Activated CD8-positive, alpha-beta memory T cell treated with anti-CD3 and anti-CD28 coated beads, Interleukin-2, amount 10 ng/mL, durations not matched to agents 7 days and 5 days (primary cell): ENCODE measurements at regions not wholly inside any gene's neighbourhood (a gene's known extent, or its start where the extent isn't known, plus 50 kb on each side); places are given as distances from the start of the nearest gene placed in this dataset.

ENCODE experiments used
- ATAC-seq: fragments of 150-1000 bp; cut with Tn5 transposase; one replicate; pipeline ENCODE4 v1.10.0; 2021; ENCODE audit warnings: moderate library complexity
- CTCF ChIA-PET: fragments of 350-600 bp; sonication (Branson Sonifier 250); formaldehyde crosslinking; loops from one replicate; lab custom pipeline; 2021; ENCODE audit warnings: antibody characterized with exemption; lab: Charles Lee
- DNase-seq: peaks from one replicate; pipeline ENCODE4 v3.0.0-alpha.2; 2020
- H3K27ac Mint-ChIP-seq: one replicate; pipeline ENCODE4 v1.8.0; 2021; ENCODE audit warnings: mild to moderate bottlenecking, mixed read lengths
- H3K27me3 Mint-ChIP-seq: one replicate; pipeline ENCODE4 v1.8.0; 2021; ENCODE audit warnings: mixed read lengths
- H3K36me3 Mint-ChIP-seq: one replicate; pipeline ENCODE4 v1.8.0; 2021; ENCODE audit warnings: mild to moderate bottlenecking, mixed read lengths
- H3K4me1 Mint-ChIP-seq: one replicate; pipeline ENCODE4 v1.8.0; 2021; ENCODE audit warnings: mixed read lengths
- H3K4me3 Mint-ChIP-seq: one replicate; pipeline ENCODE4 v1.8.0; 2021; ENCODE audit warnings: mild to moderate bottlenecking, moderate library complexity, mixed read lengths
- H3K9me3 Mint-ChIP-seq: one replicate; pipeline ENCODE4 v1.8.0; 2022; ENCODE audit warnings: low read depth, mixed read lengths

GRCh38 chr22:49547751-49548239 lies 279.9 kb downstream of the BRD1 start:
- no peak for ATAC-seq

DNA sequence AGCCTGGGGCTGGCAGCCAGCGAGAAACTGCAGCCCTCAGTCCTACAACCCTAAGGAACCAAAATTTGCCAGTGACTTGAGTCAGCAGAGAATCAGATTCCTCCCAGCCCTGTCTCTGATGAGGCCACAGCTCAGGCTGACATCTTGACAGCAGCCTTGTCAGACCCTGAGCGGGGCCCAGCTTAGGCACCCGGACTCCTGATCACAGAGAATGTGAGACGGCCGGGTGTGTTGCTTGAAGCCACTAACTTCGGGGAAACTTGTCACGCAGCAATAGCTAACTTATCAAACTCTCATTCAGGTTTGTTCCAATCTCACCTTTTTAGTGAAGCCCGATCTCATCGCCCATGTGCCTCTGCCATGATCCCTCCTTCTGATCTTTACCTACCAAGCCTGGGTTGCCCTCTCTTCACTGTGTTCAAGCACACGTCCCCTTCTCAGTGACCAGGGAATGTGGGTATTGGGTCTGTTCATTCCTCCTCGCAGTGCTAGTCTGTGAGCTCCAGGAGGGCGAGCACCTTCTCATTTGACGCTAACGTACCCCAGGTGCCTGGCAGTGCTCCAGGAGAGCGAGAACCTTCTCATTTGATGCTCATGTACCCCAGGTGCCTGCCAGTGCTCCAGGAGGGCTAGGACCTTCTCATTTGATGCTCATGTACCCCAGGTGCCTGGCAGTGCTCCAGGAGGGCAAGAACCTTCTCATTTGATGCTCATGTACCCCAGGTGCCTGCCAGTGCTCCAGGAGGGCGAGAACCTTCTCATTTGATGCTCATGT lies 280.7 kb downstream of the BRD1 start:
- Mint-ChIP-seq H3K4me3 (no peak overlapping the region), H3K36me3 (no peaks in the 10 kb centered on the region), H3K27ac (no peak overlapping the region), H3K27me3 (no peaks in the 10 kb centered on the region), H3K9me3 (peaks cover 6% of the 10 kb centered on the region), H3K4me1 (no peaks in the 10 kb centered on the region)
- no peak for ATAC-seq
- no peak for DNase-seq
- CTCF ChIA-PET: no interaction called here

More at GRCh38 chr22:49547751-49548239, 279.9 kb downstream of the BRD1 start:
- no peaks in the 10 kb centered on the region for H3K4me1 Mint-ChIP-seq
- peaks cover 9% of the 10 kb centered on the region for H3K9me3 Mint-ChIP-seq
- CTCF ChIA-PET: no interaction called here
- no peaks in the 10 kb centered on the region for H3K27me3 Mint-ChIP-seq
- H3K27ac Mint-ChIP-seq: no peak overlapping the region
- no peak for DNase-seq
- H3K4me3 Mint-ChIP-seq: no peak overlapping the region
- H3K36me3 Mint-ChIP-seq: no peaks in the 10 kb centered on the region

GRCh38 chr22:49545606-49546005 lies 282.1 kb downstream of the BRD1 start:
- peaks cover 3% of the 10 kb centered on the region for H3K9me3 Mint-ChIP-seq

GRCh38 chr22:49544286-49544685 lies 283.4 kb downstream of the BRD1 start:
- H3K4me1 Mint-ChIP-seq: no peaks in the 10 kb centered on the region
- CTCF ChIA-PET: no interaction called here
- H3K27me3 Mint-ChIP-seq: no peaks in the 10 kb centered on the region
- DNase-seq (no peak), ATAC-seq (no peak)
- no peak overlapping the region for H3K4me3 Mint-ChIP-seq
- no peaks in the 10 kb centered on the region for H3K9me3 Mint-ChIP-seq
- no peaks in the 10 kb centered on the region for H3K36me3 Mint-ChIP-seq
- H3K27ac Mint-ChIP-seq: no peak overlapping the region

More at GRCh38 chr22:49545606-49546005, 282.1 kb downstream of the BRD1 start:
- CTCF ChIA-PET: no interaction called here
- DNase-seq (no peak), ATAC-seq (no peak)
- Mint-ChIP-seq H3K27ac (no peak overlapping the region), H3K4me3 (no peak overlapping the region), H3K36me3 (no peaks in the 10 kb centered on the region), H3K27me3 (no peaks in the 10 kb centered on the region), H3K4me1 (no peaks in the 10 kb centered on the region)

- H3K27ac Mint-ChIP-seq: no peak overlapping the region
- H3K27me3 Mint-ChIP-seq: no peaks in the 10 kb centered on the region
- DNase-seq (no peak), ATAC-seq (no peak)
- no peaks in the 10 kb centered on the region for H3K9me3 Mint-ChIP-seq
- CTCF ChIA-PET: no interaction called here
- H3K4me1 Mint-ChIP-seq: no peaks in the 10 kb centered on the region
- H3K36me3 Mint-ChIP-seq: no peaks in the 10 kb centered on the region
- no peak overlapping the region for H3K4me3 Mint-ChIP-seq
These were observed 283.8 kb downstream of the BRD1 start for GRCh38 chr22:49543876-49544275.

DNA sequence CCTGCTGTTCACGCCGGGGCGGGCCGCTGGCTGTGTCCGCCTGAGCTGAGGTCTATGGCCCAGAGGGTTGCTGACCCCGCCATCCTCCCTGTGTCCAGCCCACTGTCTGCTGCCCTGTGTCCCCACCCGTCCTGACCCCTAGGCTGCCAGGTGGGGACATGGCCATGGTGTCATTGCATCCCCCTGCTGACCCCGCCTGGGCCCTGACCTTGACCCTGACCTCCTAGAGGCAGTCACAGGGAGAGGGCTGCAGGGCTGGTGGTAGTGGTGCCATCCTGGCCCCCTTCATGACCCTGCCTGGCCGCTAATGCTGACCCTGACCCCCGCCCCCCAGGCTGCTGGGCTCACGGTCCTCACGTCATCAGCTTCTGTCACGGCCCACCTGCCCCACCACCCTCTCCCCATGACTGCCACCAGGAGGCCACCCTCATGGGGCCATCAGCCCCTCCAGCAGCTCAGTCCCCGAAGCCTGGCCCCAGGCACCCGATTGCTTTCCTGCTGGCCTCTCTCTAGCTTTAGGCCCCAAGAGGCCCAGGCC lies 285.9 kb downstream of the BRD1 start:
- Mint-ChIP-seq H3K9me3 (no peaks in the 10 kb centered on the region), H3K27ac (no peak overlapping the region), H3K27me3 (no peaks in the 10 kb centered on the region), H3K36me3 (no peaks in the 10 kb centered on the region), H3K4me1 (no peaks in the 10 kb centered on the region), H3K4me3 (no peak overlapping the region)
- no peak for ATAC-seq
- CTCF ChIA-PET: no interaction called here
- DNase-seq: no peak

- CTCF ChIA-PET: no interaction called here
- H3K27ac Mint-ChIP-seq: no peak overlapping the region
- H3K27me3 Mint-ChIP-seq: no peaks in the 10 kb centered on the region
These were observed 286.6 kb downstream of the BRD1 start for GRCh38 chr22:49540913-49541692.

DNA sequence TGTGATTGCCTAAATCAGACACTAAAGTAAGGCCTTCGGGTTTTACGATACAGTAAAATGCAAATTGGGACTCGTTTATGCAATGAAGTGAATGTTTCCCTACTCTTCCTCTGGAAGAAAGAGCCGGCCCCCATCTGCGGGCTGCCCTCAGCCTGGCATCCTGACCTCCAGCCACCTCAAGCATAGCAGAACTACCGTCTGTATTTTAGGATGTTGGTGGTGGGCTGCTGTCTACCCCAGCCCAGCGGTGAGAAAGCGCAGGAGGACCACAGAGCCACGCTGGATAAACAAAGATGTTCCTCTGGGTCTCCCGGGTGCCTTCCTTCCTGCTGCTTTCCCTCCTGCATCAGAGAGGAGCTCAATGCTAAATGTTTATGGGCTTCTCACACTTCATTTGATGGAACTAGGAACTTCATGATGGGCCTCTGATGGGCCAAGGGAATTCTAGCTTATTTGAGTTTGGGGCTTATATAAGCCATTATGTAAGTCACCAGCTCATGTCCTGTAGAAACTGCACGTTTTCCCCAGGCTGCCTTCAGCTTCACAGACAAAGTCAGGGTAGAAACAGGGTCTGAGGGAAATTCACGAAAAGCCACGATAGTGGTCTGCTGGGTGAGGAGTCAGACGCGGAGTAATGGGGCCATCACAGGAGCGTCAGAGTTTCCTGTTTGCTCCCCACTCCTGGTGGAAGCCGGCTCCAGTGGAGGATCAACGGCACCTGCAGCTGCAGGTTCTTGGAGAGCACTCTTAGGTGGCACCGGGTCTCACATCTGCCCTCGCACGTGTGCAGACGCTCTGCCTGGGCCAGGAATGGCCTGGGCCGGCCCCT lies 287.4 kb downstream of the BRD1 start:
- DNase-seq: no peak
- no peaks in the 10 kb centered on the region for H3K9me3 Mint-ChIP-seq
- ATAC-seq: no peak
- H3K4me1 Mint-ChIP-seq: no peaks in the 10 kb centered on the region
- CTCF ChIA-PET: no interaction called here
- no peaks in the 10 kb centered on the region for H3K36me3 Mint-ChIP-seq
- no peaks in the 10 kb centered on the region for H3K27me3 Mint-ChIP-seq
- H3K4me3 Mint-ChIP-seq: no peak overlapping the region
- H3K27ac Mint-ChIP-seq: no peak overlapping the region

More at GRCh38 chr22:49540913-49541692, 286.6 kb downstream of the BRD1 start:
- no peak for DNase-seq
- ATAC-seq: no peak
- Mint-ChIP-seq H3K4me3 (no peak overlapping the region), H3K9me3 (no peaks in the 10 kb centered on the region), H3K4me1 (no peaks in the 10 kb centered on the region), H3K36me3 (no peaks in the 10 kb centered on the region)

DNA sequence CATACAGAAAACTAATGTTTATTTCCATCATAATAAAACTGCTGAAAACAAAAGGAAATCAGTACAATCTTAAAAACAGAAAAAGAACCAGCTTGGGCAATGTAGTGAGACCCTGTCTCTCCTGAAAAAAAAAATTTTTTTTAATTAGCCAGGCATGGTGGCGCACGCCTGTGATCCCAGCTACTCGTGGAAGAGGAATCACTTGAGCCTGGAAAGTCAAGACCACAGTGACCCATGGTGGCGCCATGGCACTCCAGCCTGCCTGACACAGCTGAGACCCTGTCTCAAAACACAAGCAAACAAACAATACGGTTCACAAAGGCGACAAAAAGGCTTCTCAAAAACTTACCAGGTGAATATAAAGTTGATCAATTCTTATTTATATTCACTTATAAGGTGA lies 289.7 kb downstream of the BRD1 start:
- H3K4me1 Mint-ChIP-seq: no peaks in the 10 kb centered on the region
- no peak for ATAC-seq
- no peak for DNase-seq
- no peaks in the 10 kb centered on the region for H3K9me3 Mint-ChIP-seq
- H3K27me3 Mint-ChIP-seq: no peaks in the 10 kb centered on the region
- no peaks in the 10 kb centered on the region for H3K36me3 Mint-ChIP-seq
- H3K4me3 Mint-ChIP-seq: no peak overlapping the region
- no peak overlapping the region for H3K27ac Mint-ChIP-seq
- CTCF ChIA-PET: no interaction called here

DNA sequence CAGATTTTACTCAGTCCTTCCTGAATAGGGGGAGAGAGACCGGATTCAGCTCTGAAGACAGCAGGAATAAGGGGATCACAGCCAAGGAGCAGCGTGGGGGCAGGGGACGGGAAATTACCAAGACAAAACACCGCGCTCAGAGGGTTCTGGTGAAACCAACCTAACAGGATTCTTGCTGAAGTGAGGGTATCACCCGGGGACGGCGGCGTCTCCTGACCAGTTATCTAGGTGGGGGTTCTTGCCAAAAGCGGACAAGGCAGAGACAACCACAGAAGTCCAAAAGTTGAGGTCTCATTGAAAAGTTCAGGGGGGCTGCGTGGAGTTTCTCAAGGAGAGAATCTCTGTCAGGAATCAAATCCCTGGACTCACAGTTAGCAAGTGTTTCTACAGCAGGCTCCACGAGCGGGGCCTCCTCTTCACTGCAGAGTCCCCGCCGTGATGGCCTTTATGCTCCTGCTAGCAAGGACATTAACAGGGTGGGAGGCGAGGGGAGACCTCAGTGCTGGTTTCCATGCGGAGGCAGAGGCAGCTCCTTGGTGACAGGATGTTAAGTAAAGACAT lies 291.0 kb downstream of the BRD1 start:
- ATAC-seq: no peak
- no peaks in the 10 kb centered on the region for H3K27me3 Mint-ChIP-seq
- DNase-seq: no peak
- CTCF ChIA-PET: no interaction called here
- H3K4me1 Mint-ChIP-seq: no peaks in the 10 kb centered on the region
- H3K27ac Mint-ChIP-seq: no peak overlapping the region
- no peaks in the 10 kb centered on the region for H3K36me3 Mint-ChIP-seq
- no peaks in the 10 kb centered on the region for H3K9me3 Mint-ChIP-seq
- no peak overlapping the region for H3K4me3 Mint-ChIP-seq

DNA sequence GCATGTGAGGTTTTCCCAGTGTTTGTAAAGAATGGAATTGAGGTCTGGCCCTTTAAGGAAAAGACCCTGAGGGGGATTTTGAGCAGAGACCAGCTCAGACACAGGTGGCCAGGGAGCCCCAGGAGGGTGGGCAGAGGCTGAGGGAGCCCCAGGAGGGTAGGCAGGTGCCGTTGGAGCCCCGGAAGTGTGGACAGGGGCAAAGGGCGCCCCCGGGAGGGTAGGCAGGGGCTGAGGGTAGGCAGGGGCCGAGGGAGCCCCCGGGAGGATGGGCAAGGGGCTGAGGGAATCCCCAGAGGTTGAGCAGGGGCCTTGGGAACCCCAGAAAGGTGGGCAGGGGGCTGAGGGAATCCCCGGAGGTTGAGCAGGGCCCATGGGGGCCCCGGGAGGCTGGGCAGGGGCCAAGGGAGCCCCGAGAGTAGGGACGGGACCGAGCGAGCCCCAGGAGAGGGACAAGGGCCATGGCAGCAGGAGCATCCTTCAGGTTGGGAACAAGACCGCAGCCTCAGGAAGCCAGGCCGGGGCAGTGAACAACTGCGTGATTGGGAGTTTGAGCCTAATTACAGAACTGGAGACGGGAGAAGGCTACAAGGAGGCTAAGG lies 292.0 kb downstream of the BRD1 start:
- Mint-ChIP-seq H3K4me3 (no peak overlapping the region), H3K9me3 (no peaks in the 10 kb centered on the region), H3K36me3 (no peaks in the 10 kb centered on the region), H3K4me1 (no peaks in the 10 kb centered on the region), H3K27ac (no peak overlapping the region), H3K27me3 (no peaks in the 10 kb centered on the region)
- DNase-seq (no peak), ATAC-seq (no peak)
- CTCF ChIA-PET: no interaction called here

GRCh38 chr22:49535126-49535525 lies 292.5 kb downstream of the BRD1 start:
- H3K4me1 Mint-ChIP-seq: no peaks in the 10 kb centered on the region
- H3K27me3 Mint-ChIP-seq: no peaks in the 10 kb centered on the region
- H3K27ac Mint-ChIP-seq: no peak overlapping the region
- ATAC-seq (no peak), DNase-seq (no peak)
- no peaks in the 10 kb centered on the region for H3K36me3 Mint-ChIP-seq
- no peaks in the 10 kb centered on the region for H3K9me3 Mint-ChIP-seq
- CTCF ChIA-PET: no interaction called here
- no peak overlapping the region for H3K4me3 Mint-ChIP-seq

DNA sequence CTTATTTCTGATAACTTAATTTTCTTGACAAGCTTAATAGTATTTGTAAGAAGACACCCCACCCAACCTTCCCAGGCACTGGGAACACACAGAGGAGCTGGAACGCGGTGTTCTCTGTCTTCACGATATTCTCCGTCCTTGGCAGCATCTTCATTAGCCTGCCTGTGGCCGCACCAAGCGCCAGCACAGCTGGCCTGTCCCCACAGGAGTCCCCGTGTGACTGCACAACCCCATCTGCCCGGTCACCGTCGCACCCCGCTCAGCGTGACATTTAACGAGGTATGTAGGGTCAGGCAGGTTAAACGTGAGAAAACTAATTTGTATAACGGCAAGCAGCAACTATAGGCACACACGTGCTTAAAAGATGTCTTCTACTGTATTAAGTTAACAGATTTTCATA lies 293.3 kb downstream of the BRD1 start:
- H3K4me3 Mint-ChIP-seq: no peak overlapping the region
- CTCF ChIA-PET: no interaction called here
- no peaks in the 10 kb centered on the region for H3K27me3 Mint-ChIP-seq
- ATAC-seq (no peak), DNase-seq (no peak)
- no peak overlapping the region for H3K27ac Mint-ChIP-seq
- no peaks in the 10 kb centered on the region for H3K9me3 Mint-ChIP-seq
- no peaks in the 10 kb centered on the region for H3K4me1 Mint-ChIP-seq
- no peaks in the 10 kb centered on the region for H3K36me3 Mint-ChIP-seq
